Right cardiac atrium (tissue), 5 donors: ENCODE measurements at regions not wholly inside any gene's neighbourhood (a gene's known extent, or its start where the extent isn't known, plus 50 kb on each side); places are given as distances from the start of the nearest gene placed in this dataset.
"Not testable (repeated sequence)": the region's sequence is repeated elsewhere in the genome, so short reads cannot be mapped to it uniquely, and the experiment has no call there.

Experiments
- ATAC-seq, 2 donors: fragments of 200-7000 bp; cut with Tn5 transposase; one replicate each; pipeline versions ENCODE4 v1.8.0 to v1.9.1; 2020; ENCODE audit warnings: moderate library complexity in 2 of 2, mild to moderate bottlenecking in 1 of 2
- DNase-seq, 3 donors: peaks; one replicate each; pipeline ENCODE4 v3.0.0-alpha.2; 2020
- H3K27ac ChIP-seq: one replicate; pipeline ENCODE4 v1.5.1; 2013; ENCODE audit warnings: mild to moderate bottlenecking, low read length, control low read depth, moderate library complexity
- H3K27me3 ChIP-seq: one replicate; pipeline ENCODE4 v1.6.1; 2013; ENCODE audit not compliant: control insufficient read depth, insufficient read depth
- H3K4me1 ChIP-seq: one replicate; pipeline ENCODE4 v1.6.1; 2013; ENCODE audit warnings: low read length; ENCODE audit not compliant: control insufficient read depth, insufficient read depth
- H3K4me3 ChIP-seq: one replicate; pipeline ENCODE4 v1.5.1; 2013; ENCODE audit warnings: low read length, control low read depth
- H3K9me3 ChIP-seq: one replicate; pipeline ENCODE4 v1.6.1; 2013; ENCODE audit warnings: low read length; ENCODE audit not compliant: control insufficient read depth
- WGBS: extraction: QIAGEN DNeasy Blood & Tissue Kit; methylation state at CpG from one replicate; pipeline ENCODE4 v1.1.7; 2013; 5-methylcytosine and 5-hydroxymethylcytosine counted together
- intact Hi-C, 4 donors: fragments of 100-400 bp; cut with DNase I; formaldehyde crosslinking; loops; one replicate each; pipeline versions ENCODE4 v1.11.0 to v1.14.0; 2022 to 2023
- donor health status: healthy with polysubstance abuse.
- donor health status: DM: no; HTN: yes; CAD: no.
- donor health status: DM: no; HTN: no; CAD: no.
- donor health status: DM: no; HTN: yes; CAD: no; lungs with severe emphysema.
- donor health status: DM: yes; HTN: yes; CAD: no.

DNA sequence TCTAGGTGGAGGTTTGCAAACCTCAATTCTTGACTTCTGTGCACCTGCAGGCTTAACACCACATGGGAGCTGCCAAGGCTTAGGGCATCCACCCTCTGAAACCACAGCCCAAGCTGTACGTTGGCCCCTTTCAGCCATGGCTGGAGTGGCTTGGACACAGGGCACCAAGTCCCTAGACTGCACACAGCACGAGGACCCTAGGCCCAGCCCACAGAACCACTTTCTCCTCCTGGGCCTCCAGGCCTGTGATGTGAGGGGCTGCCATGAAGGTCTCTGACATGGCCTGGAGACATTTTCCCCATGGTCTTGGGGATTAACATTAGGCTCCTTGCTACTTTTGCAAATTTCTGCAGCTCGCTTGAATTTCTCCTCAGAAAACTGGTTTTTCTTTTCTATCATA, 947.9 kb downstream of the TTLL7 start:
- H3K27ac ChIP-seq, DNase-seq, H3K4me3 ChIP-seq, intact Hi-C loops, ATAC-seq, H3K27me3 ChIP-seq, H3K4me1 ChIP-seq, H3K9me3 ChIP-seq: not testable (repeated sequence)
- 94% methylated on average over 3 of the region's 3 CpGs for WGBS

DNA sequence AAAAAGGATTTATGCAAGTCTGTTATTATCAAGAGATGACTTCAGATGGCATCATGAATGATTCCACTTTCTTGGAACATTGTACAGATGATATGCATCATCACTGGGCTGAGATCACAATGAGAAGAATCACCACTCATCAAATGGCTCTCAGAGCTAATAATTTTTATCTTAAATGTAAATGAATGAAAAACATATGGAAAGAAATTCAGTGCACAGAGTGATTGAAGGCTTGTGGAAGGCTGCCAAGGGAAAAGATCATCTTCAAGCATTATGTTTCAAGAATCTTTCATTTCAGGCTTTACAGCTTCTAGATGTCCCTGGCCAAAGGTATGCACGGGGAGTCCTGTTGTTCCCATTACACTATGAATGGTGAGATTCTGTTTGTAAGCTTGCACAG, 955.7 kb downstream of the TTLL7 start:
- DNase-seq (no peak), ATAC-seq (no peak)
- H3K27me3 ChIP-seq: no peaks in the 10 kb centered on the region
- intact Hi-C loops: no loop called here
- H3K27ac ChIP-seq: no peak overlapping the region
- H3K4me1 ChIP-seq: no peaks in the 10 kb centered on the region
- H3K9me3 ChIP-seq: no peaks in the 10 kb centered on the region
- H3K4me3 ChIP-seq: no peak overlapping the region
- 70% methylated on average over 1 of the region's 1 CpG for WGBS

DNA sequence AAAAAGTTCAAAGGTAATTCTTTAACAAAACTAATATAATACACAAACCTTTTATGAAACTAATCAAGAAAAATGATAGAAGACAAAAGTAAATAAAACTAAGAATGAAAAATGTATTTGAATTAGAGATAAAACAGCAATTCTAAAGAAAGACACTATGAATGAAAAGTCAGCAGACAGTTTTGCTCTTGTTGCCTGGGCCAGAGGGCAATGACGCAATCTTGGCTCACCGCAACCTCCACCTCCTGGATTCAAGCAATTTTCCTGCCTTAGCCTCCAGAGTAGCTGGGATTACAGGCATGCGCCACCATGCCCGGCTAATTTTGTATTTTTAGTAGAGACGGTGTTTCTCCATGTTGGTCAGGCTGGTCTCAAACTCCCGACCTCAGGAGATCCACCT, 959.8 kb downstream of the TTLL7 start:
- H3K27me3 ChIP-seq, intact Hi-C loops, H3K4me1 ChIP-seq, H3K9me3 ChIP-seq, DNase-seq, H3K4me3 ChIP-seq, ATAC-seq, H3K27ac ChIP-seq: not testable (repeated sequence)
- WGBS: 94% methylated on average over 6 of the region's 6 CpGs

DNA sequence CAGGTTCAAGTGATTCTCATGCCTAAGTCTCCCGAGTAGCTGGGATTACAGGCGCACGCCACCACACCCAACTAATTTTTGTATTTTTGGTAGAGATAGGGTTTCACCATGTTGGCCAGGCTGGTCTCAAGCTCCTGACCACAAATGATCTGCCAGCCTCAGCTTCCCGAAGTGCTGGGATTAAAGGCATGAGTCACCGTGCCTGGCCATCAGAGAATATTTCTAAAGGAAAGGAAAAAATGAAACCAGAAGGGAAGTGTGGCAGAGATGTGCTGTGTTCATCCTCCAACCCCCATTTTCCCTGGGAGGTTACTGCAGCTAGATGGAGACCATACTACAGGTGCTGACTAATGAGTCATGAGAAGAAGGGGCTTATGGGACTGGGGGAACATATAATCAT, 964.1 kb downstream of the TTLL7 start:
- intact Hi-C loops: no loop called here
- WGBS: 96% methylated on average over 5 of the region's 5 CpGs
- no peak for ATAC-seq

DNA sequence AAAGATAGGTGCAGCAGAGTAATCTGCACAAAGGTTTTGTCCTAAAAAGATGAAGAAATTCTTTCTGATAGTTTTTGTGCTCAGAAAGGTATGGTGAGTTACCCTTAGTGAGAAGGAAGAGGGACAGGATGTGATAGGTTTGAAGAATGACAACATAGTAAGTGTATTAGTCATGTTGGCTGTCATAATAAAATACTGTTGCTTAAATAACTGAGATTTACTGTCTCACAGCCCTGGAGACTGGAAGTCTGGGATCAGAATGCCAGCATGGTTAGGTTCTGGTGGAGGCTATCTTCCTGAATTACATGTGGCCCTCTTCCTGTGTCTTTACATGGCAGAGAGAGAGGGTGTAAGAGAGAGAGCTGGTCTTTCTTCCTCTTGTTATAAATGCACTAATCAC, 965.2 kb downstream of the TTLL7 start:
- DNase-seq (no peak), ATAC-seq (no peak)
- no peak overlapping the region for H3K4me3 ChIP-seq
- H3K27ac ChIP-seq: no peak overlapping the region
- no peaks in the 10 kb centered on the region for H3K27me3 ChIP-seq
- H3K4me1 ChIP-seq: no peaks in the 10 kb centered on the region
- intact Hi-C loops: no loop called here
- H3K9me3 ChIP-seq: no peaks in the 10 kb centered on the region

More for the DNA sequence above, 964.1 kb downstream of the TTLL7 start:
- Histone ChIP-seq H3K4me1 (no peaks in the 10 kb centered on the region), H3K27me3 (no peaks in the 10 kb centered on the region), H3K9me3 (no peaks in the 10 kb centered on the region), H3K4me3 (no peak overlapping the region), H3K27ac (no peak overlapping the region)
- DNase-seq: no peak

DNA sequence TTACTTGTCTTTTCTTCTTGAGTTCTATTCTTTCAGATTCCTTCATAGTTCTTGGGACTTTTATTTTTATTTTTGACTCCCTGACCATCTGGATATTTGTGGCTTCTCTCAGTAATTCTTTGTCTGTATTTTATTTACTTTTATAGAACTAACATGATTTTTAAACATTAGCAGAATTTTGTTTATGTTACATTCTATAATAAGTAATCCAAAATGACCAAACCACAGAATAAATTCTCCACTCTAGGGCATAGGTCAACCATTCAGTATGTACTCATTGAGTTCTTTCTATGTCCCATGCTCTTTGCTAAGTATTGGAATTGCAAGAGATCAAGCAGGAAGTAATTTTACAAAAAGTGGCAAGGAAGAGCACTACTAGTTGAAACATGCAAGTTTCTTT, 969.0 kb downstream of the TTLL7 start:
- intact Hi-C loops: no loop called here
- no peak for DNase-seq
- no peaks in the 10 kb centered on the region for H3K27me3 ChIP-seq
- H3K27ac ChIP-seq: no peak overlapping the region
- H3K4me1 ChIP-seq: no peaks in the 10 kb centered on the region
- no peaks in the 10 kb centered on the region for H3K9me3 ChIP-seq
- ATAC-seq: no peak
- no peak overlapping the region for H3K4me3 ChIP-seq

DNA sequence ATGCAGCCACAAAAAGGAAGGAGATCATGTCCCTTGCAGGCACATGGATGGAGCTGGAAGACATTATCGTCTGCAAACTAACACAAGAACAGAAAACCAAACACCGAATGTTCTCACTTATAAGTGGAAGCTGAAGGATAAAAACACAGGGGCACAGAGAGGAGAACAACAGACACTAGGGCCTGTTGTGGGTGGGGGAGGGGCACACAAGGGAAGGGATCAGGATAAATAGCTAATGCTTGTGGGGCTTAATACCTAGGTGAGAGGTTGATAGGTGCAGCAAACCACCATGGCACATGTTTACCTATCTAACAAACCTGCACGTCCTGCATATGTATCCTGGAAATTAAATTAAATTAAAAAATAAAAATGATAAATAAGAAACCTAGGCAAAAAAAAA, 969.9 kb downstream of the TTLL7 start:
- Histone ChIP-seq H3K27me3 (no peaks in the 10 kb centered on the region), H3K4me1 (no peaks in the 10 kb centered on the region), H3K9me3 (no peaks in the 10 kb centered on the region), H3K4me3 (no peak overlapping the region), H3K27ac (no peak overlapping the region)
- intact Hi-C loops: no loop called here
- ATAC-seq: no peak
- WGBS: 92% methylated on average over 3 of the region's 3 CpGs
- no peak for DNase-seq

DNA sequence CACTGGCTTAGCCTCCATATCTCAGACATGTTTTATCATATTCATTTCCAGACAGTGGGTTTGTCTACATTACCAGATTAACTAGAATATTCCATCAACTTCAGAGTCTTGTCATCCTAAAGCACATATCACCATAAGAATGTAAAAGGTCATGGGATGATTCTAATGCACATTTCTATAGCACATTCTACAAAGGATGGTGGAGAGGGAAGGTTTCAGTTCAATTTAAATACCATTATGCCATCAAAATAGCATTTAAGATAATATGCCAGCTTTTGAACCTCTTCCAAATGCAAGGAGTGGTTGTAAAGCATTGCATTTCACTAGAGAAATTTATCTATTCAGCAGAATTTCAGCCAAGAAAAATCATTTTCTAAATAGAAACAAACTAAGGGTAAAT, 970.5 kb downstream of the TTLL7 start:
- no peak for DNase-seq
- intact Hi-C loops: no loop called here

DNA sequence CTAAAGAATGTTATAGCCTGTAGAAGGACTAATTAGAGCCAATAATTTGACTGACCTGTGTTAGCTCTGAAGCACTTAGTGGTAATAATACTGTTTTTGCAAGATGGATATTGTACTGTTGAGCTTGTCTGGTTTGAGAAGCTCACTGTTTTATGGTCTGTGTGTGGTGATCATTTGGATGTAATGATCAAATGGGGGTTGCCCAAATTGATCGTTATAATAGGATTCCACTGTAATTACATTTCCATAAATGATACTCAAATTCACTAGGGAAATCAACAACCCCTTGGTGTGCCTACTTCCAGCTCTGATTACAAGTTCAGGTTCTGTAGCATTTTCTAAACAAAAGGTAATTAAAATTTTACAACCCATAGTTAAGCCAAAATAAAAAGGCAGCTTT, 971.4 kb downstream of the TTLL7 start:
- DNase-seq: no peak
- ATAC-seq: no peak
- Histone ChIP-seq H3K27ac (no peak overlapping the region), H3K4me1 (no peaks in the 10 kb centered on the region), H3K27me3 (no peaks in the 10 kb centered on the region), H3K9me3 (no peaks in the 10 kb centered on the region), H3K4me3 (no peak overlapping the region)
- WGBS: 94% methylated on average over 1 of the region's 1 CpG
- intact Hi-C loops: no loop called here

More for the DNA sequence above, 970.5 kb downstream of the TTLL7 start:
- no peak for ATAC-seq
- no peaks in the 10 kb centered on the region for H3K9me3 ChIP-seq
- no peaks in the 10 kb centered on the region for H3K4me1 ChIP-seq
- H3K27me3 ChIP-seq: no peaks in the 10 kb centered on the region
- no peak overlapping the region for H3K27ac ChIP-seq
- no peak overlapping the region for H3K4me3 ChIP-seq

DNA sequence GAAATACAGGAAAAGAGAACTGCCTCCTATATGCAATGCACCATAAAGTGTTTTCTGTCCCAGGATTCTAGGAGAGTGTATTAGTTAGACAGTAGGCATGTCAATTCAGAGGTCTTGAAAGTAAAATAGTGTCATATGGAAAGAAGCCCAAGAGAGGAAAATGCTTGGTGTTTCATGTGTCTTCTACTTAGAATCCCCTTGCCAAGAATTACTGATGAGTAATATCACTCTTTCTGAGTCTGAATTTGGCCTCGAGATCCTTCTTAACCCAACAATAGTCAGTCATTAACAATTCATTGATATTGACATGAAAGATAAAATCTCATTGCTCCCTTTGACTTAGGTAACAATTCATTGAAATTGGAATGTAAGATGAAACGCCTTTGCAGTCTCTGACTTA, 972.2 kb downstream of the TTLL7 start:
- Histone ChIP-seq H3K27me3 (no peaks in the 10 kb centered on the region), H3K4me1 (no peaks in the 10 kb centered on the region), H3K27ac (no peak overlapping the region), H3K4me3 (no peak overlapping the region), H3K9me3 (no peaks in the 10 kb centered on the region)
- ATAC-seq (no peak), DNase-seq (no peak)
- WGBS: 74% methylated on average over 2 of the region's 2 CpGs
- intact Hi-C loops: no loop called here

DNA sequence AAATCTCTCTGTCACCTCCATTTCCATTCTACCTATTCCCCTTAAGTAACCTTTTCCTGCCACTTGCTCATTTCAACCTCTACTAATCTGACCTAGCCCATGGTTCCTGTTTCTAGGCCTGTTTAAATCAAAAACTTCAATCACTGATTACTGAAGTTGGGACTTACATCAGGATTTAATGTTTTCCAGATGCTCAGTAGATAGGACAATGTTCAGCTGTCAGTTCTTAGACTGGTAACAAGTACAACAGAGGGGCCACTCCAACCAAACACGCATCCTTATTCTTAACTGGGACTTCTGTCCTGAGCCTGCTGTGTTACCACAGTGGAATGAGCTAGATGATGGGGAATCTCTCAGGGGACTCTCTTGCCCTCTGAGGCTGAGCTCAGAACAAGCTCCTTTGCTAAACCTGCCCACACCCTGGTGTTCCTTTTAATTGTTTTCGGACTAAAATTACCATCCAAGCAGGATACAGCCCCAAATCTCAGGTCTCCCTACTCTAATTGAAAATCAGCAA, 974.6 kb downstream of the TTLL7 start:
- intact Hi-C loops: no loop called here
- no peak overlapping the region for H3K4me3 ChIP-seq
- H3K27me3 ChIP-seq: no peaks in the 10 kb centered on the region
- DNase-seq (no peak), ATAC-seq (no peak)
- no peaks in the 10 kb centered on the region for H3K9me3 ChIP-seq
- H3K27ac ChIP-seq: no peak overlapping the region
- no peaks in the 10 kb centered on the region for H3K4me1 ChIP-seq
- 78% methylated on average over 2 of the region's 2 CpGs for WGBS

DNA sequence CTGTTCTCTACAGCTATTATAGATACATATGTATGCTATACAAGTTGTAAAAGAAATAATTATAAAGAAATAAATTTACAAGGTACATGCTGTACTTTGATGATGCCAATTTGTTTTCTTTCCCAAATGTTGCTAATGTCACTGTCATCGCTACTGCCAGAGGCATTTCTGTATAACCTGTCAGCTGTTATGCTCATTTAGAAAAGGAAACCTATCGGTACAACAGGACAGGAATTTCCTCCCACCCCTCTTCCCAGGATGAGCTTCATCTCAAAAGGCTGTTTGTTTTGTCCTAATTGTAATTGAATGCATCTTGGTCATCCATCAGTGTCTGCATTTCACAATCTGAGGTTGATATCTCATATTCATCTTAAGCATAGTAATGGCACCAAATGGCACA, 975.7 kb downstream of the TTLL7 start:
- Histone ChIP-seq H3K4me3 (no peak overlapping the region), H3K4me1 (no peaks in the 10 kb centered on the region), H3K27me3 (no peaks in the 10 kb centered on the region), H3K27ac (no peak overlapping the region), H3K9me3 (no peaks in the 10 kb centered on the region)
- ATAC-seq (no peak), DNase-seq (no peak)
- WGBS: 78% methylated on average over 2 of the region's 2 CpGs
- intact Hi-C loops: no loop called here
